Uterus (tissue), 3 donors: ENCODE measurements at regions not wholly inside any gene's neighbourhood (a gene's known extent, or its start where the extent isn't known, plus 50 kb on each side); places are given as distances from the start of the nearest gene placed in this dataset.

Source experiments
- DNase-seq, 2 donors: peaks; one replicate each; pipeline ENCODE4 v3.0.0-alpha.2; 2019 to 2020
- H3K27ac ChIP-seq, 2 donors: fragments of 200-600 bp; sonication (generic); 1 replicate in 1 of 2; 2 replicates in 1 of 2; pipeline ENCODE4 v1.5.1; 2016 to 2018
- H3K27me3 ChIP-seq, 2 donors: fragments of 200-600 bp; sonication (generic); one replicate each; pipeline ENCODE4 v1.5.1; 2018 to 2019; ENCODE audit warnings: control low read depth in 1 of 2
- H3K36me3 ChIP-seq, 2 donors: fragments of 200-600 bp; sonication (generic); one replicate each; pipeline ENCODE4 v1.5.1; 2019; ENCODE audit warnings: control low read depth in 1 of 2
- H3K4me1 ChIP-seq, 2 donors: fragments of 200-600 bp; sonication (generic); one replicate each; pipeline ENCODE4 v1.5.1; 2018 to 2019; ENCODE audit warnings: control low read depth in 1 of 2
- H3K4me3 ChIP-seq, 2 donors: fragments of 200-600 bp; sonication (generic); 1 replicate in 1 of 2; 2 replicates in 1 of 2; pipeline ENCODE4 v1.5.1; 2018 to 2019; ENCODE audit warnings: mild to moderate bottlenecking in 1 of 2
- H3K9me3 ChIP-seq, 2 donors: fragments of 200-600 bp; sonication (generic); one replicate each; pipeline ENCODE4 v1.5.1; 2019; ENCODE audit warnings: control low read depth in 1 of 2
- POLR2A ChIP-seq, 2 donors: fragments of 450-650 bp; IDR thresholded peaks; one replicate each; pipeline ENCODE4 v1.6.1; 2016; ENCODE audit warnings: antibody characterized with exemption in 2 of 2, mild to moderate bottlenecking in 1 of 2, moderate library complexity in 1 of 2
- intact Hi-C: fragments of 100-400 bp; cut with DNase I; formaldehyde crosslinking; loops from one replicate; pipeline ENCODE4 v1.15.1; 2023; ENCODE audit warnings: low total_unique reads
- TF ChIP-seq, protein P1 (sequence below), 4 experiments: fragments of 200-600 bp in 2 of 4; fragments of 450-650 bp in 2 of 4; sonication (generic) in 2 of 4; IDR thresholded peaks; one replicate each; pipeline ENCODE4 v1.5.1; 2016 to 2019; ENCODE audit warnings: antibody characterized with exemption in 4 of 4, mild to moderate bottlenecking in 2 of 4, moderate library complexity in 1 of 4
- donor health status: DM: yes; HTN: yes; CAD: no.

DNA sequence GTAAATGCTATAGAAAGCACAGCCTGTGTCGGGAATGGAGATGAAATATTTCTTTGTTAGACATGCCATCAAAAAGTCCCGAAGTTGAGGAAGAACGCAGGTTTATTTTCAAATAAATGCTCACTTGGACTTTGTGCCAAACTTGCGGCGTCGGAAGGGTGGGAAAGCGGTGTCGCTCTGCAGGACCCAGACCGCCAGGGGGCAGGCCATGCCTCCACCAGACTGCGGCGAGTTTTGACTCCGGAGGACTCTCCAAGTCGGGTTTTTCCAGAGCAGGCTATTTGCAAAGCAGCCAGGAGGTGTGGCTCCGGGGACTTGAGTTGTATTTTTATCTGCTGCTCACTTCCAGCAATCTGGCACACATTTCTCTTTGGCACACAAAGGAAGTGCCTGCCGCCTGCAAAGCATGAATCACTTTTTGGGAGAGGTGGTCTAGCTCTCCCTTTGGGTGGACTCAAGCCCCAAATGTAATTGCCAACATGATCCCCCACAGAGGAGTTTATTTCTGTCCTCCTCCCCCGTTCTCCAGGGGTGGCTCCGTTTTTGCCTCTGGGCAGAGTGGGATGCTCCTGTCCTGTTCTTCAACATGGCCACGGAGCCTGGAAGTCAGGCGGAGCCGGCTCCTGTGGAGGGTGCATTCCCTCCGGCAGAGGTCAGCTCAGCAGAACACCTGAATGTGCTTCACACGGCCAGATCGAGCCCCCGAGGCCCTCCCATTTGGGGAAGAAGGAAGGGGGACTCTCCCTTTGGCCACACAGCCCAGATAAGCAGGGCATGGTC is 82.3 kb upstream of the GPR26 start:
- no peak overlapping the region for H3K27ac ChIP-seq
- TF ChIP-seq POLR2A (IDR thresholded peaks at IDR 0.05), result no peak
- TF ChIP-seq, protein P1, sequence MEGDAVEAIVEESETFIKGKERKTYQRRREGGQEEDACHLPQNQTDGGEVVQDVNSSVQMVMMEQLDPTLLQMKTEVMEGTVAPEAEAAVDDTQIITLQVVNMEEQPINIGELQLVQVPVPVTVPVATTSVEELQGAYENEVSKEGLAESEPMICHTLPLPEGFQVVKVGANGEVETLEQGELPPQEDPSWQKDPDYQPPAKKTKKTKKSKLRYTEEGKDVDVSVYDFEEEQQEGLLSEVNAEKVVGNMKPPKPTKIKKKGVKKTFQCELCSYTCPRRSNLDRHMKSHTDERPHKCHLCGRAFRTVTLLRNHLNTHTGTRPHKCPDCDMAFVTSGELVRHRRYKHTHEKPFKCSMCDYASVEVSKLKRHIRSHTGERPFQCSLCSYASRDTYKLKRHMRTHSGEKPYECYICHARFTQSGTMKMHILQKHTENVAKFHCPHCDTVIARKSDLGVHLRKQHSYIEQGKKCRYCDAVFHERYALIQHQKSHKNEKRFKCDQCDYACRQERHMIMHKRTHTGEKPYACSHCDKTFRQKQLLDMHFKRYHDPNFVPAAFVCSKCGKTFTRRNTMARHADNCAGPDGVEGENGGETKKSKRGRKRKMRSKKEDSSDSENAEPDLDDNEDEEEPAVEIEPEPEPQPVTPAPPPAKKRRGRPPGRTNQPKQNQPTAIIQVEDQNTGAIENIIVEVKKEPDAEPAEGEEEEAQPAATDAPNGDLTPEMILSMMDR (IDR thresholded peaks at IDR 0.05), result peak; percentile 55 to 81 (median 75)
- intact Hi-C loops, result loop anchor here (5.0 kb wide), 1 partner anchor 383 kb away; no protein-coding TSS in a partner anchor

GRCh38 chr10:123584419-123584775 is 81.8 kb upstream of the GPR26 start:
- intact Hi-C loops, result loop anchor here (5.0 kb wide), 1 partner anchor 383 kb away; no protein-coding TSS in a partner anchor
- TF ChIP-seq POLR2A (IDR thresholded peaks at IDR 0.05), result no peak
- TF ChIP-seq, protein P1 (IDR thresholded peaks at IDR 0.05), result no peak
- Histone ChIP-seq H3K4me1 (peaks cover 0 to 5% of the 10 kb centered on the region in 2 donors), H3K36me3 (no peaks in the 10 kb centered on the region), H3K9me3 (no peaks in the 10 kb centered on the region), H3K27me3 (no peaks in the 10 kb centered on the region), H3K27ac (no peak overlapping the region), H3K4me3 (no peak overlapping the region)
- DNase-seq, result no peak

More for the DNA sequence above, 82.3 kb upstream of the GPR26 start:
- peak; percentile 59 to 80 for DNase-seq
- no peaks in the 10 kb centered on the region for H3K9me3 ChIP-seq
- H3K36me3 ChIP-seq, result no peaks in the 10 kb centered on the region
- H3K4me3 ChIP-seq, result no peak overlapping the region
- no peaks in the 10 kb centered on the region for H3K27me3 ChIP-seq
- H3K4me1 ChIP-seq, result peaks cover 0 to 5% of the 10 kb centered on the region in 2 donors

DNA sequence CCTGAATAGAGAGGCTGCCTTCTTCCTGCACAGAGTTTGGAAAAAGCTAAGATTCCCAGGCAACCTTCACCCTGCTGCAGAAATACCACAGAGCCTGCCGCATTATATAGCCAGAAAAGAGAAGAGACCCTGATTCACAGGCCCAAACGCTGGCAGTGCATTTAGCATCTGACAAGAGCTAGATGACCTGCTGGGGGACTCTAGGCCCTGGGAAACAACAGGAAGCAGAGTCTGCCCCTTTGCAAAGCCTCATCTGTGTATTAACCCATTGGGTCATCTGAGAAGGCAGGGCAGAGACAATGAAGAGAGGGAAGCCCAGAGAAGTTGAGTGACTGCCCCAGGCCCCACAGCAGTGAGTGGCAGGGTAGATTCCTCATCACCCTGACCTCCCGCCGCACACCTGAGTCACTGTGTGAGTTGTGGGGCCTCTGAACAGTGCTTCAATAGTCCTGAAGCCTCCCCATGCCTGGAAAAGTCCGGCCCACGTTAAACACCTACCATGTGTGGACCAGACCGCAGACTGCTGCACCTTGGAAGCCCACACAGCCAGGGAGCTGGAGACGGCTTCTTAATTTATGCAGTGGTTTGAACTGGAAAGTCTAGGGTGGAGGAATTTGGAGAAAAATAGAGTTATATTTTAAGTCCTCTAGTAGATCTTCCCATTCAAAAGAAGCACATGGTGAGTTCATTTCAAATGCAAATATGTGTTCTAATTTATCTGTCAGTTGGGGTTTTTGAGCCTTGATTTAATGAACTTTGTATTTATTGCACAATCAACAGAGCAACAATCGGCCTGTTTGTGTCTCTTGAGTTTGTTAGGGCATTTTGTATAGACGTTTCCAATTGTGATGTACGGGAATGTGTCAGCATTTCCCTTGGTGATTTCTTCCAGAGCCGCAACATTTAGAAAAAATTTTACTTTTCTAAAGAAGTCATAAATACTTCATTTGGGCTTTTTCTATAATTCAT is 80.4 kb upstream of the GPR26 start:
- Histone ChIP-seq H3K27me3 (no peaks in the 10 kb centered on the region), H3K4me1 (peaks cover 0 to 5% of the 10 kb centered on the region in 2 donors), H3K36me3 (no peaks in the 10 kb centered on the region), H3K9me3 (no peaks in the 10 kb centered on the region), H3K4me3 (no peak overlapping the region), H3K27ac (no peak overlapping the region)
- DNase-seq, result no peak
- intact Hi-C loops, result no loop called here
- TF ChIP-seq, protein P1 (IDR thresholded peaks at IDR 0.05), result no peak
- TF ChIP-seq POLR2A (IDR thresholded peaks at IDR 0.05), result no peak

DNA sequence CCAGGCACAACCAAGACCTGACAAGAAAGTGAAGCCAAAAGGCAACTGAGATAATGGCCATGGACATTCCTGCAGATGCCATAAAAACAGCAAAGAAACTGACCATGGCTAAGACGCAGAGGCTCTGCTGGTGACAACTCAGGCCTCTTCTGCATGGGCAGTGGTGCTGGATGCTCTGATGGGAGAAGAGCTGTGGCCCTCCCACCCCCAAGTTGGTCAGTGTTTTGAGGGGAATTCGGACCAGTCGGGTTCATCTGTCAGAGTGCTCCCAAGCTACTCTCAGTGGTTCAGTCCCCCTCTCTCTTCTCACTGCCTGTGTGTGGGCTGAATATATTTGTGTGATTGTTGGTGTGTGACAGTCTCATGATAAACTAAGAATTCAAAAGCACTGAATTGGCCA is 79.0 kb upstream of the GPR26 start:
- no peaks in the 10 kb centered on the region for H3K36me3 ChIP-seq
- TF ChIP-seq POLR2A (IDR thresholded peaks at IDR 0.05), result no peak
- TF ChIP-seq, protein P1 (IDR thresholded peaks at IDR 0.05), result no peak
- H3K4me3 ChIP-seq, result no peak overlapping the region
- intact Hi-C loops, result no loop called here
- no peak for DNase-seq
- H3K27me3 ChIP-seq, result no peaks in the 10 kb centered on the region
- H3K9me3 ChIP-seq, result no peaks in the 10 kb centered on the region
- H3K4me1 ChIP-seq, result peaks cover 0 to 5% of the 10 kb centered on the region in 2 donors
- H3K27ac ChIP-seq, result no peak overlapping the region
